ENCODE measurements at regions not wholly inside any gene's neighbourhood (a gene's known extent, or its start where the extent isn't known, plus 50 kb on each side); places are given as distances from the start of the nearest gene placed in this dataset.

- 88% methylated on average over 2 of the region's 2 CpGs; no CpG with 5 or more reads in 1 of the 2 experiments for WGBS, 2 experiments (ENCODE audit: extremely low coverage in 1 of 2, insufficient coverage in 1 of 2, insufficient read length in 1 of 2, insufficient replicate concordance in 2 of 2, low coverage in 1 of 2, low lambda C conversion rate in 2 of 2, missing lambda C conversion rate in 1 of 2)
Observed at GRCh38 chr1:55416164-55416842, 201.1 kb upstream of the USP24 start.

More at GRCh38 chr1:55416164-55416842, 201.1 kb upstream of the USP24 start:
- Histone ChIP-seq H2AFZ (ENCODE audit: low read length) (no peak overlapping the region), H3K4me1 (replicated peaks in 1 of 4; ENCODE audit: control insufficient read depth in 3 of 4, insufficient read depth in 4 of 4, low read length in 3 of 4) (no peaks in the 10 kb centered on the region), H3K79me2 (ENCODE audit: control insufficient read depth in 1 of 2, insufficient read depth in 2 of 2, low read length in 2 of 2) (no peaks in the 10 kb centered on the region), H3K4me3 (ENCODE audit: extremely low read depth in 1 of 4, insufficient read depth in 2 of 4, low read depth in 3 of 4, low read length in 4 of 4) (no peak overlapping the region), H3K56ac (replicated peaks; ENCODE audit: insufficient read length, low read depth, low read length) (no peak overlapping the region), H2BK5ac (ENCODE audit: low read depth, low read length) (no peak overlapping the region), H3K14ac (ENCODE audit: insufficient read length) (no peak overlapping the region), H2BK120ac (replicated peaks; ENCODE audit: low read depth, low read length) (no peak overlapping the region), H2AK5ac (ENCODE audit: low read depth, low read length) (no peak overlapping the region), H4K20me1 (replicated peaks in 1 of 2; ENCODE audit: control insufficient read depth in 1 of 2, insufficient read depth in 2 of 2, low read length in 2 of 2) (no peaks in the 10 kb centered on the region), H4K5ac (ENCODE audit: insufficient read length, low read depth, low read length) (no peak overlapping the region), H4K8ac (ENCODE audit: extremely low read depth, insufficient read depth, low read length) (no peak overlapping the region), H3K18ac (ENCODE audit: extremely low read depth, low read length) (no peak overlapping the region), H3K27ac (ENCODE audit: low read depth, low read length) (no peak overlapping the region), H4K91ac (replicated peaks; ENCODE audit: insufficient read length, low read length) (no peak overlapping the region), H3K9ac (replicated peaks in 1 of 4; ENCODE audit: extremely low read depth in 1 of 4, low read depth in 3 of 4, low read length in 3 of 4) (no peak overlapping the region), H3K23me2 (ENCODE audit: low read depth, low read length) (no peaks in the 10 kb centered on the region), H3K27me3 (replicated peaks in 1 of 4; ENCODE audit: control insufficient read depth in 3 of 4, extremely low read depth in 1 of 4, insufficient read depth in 3 of 4, low read length in 3 of 4) (no peaks in the 10 kb centered on the region), H3K4ac (replicated peaks; ENCODE audit: insufficient read length, low read depth, low read length) (no peak overlapping the region), H2BK12ac (ENCODE audit: low read depth, low read length) (no peak overlapping the region), H3K4me2 (ENCODE audit: insufficient read depth in 1 of 2, low read depth in 2 of 2, low read length in 2 of 2) (no peak overlapping the region), H3K23ac (ENCODE audit: insufficient read length) (no peak overlapping the region), H3K9me3 (ENCODE audit: insufficient read depth in 2 of 2, low read depth in 1 of 2, low read length in 1 of 2) (peaks cover 0 to under 1% of the 10 kb centered on the region in 2 experiments; a peak in 1 of 4 replicates), H2BK15ac (ENCODE audit: low read length) (no peak overlapping the region), H3K36me3 (ENCODE audit: control insufficient read depth in 2 of 4, insufficient read depth in 4 of 4, low read length in 3 of 4) (no peaks in the 10 kb centered on the region), H3K79me1 (ENCODE audit: low read depth, low read length) (no peaks in the 10 kb centered on the region), H2BK20ac (ENCODE audit: low read length) (no peak overlapping the region)
- CTCF ChIA-PET (ENCODE audit: partially characterized antibody), result no interaction called here
- no peak for FAIRE-seq
- POLR2A ChIA-PET (ENCODE audit: partially characterized antibody), result no interaction called here
- no peak for TF ChIP-seq NANOG (IDR thresholded peaks at IDR 0.05; ENCODE audit: insufficient read depth, low read depth, low read length, poor library complexity, severe bottlenecking)
- no peak for TF ChIP-seq KDM4A (IDR thresholded peaks at IDR 0.05; ENCODE audit: low read depth, low read length, severe bottlenecking)
- no peak for TF ChIP-seq SIRT6 (IDR thresholded peaks at IDR 0.05; ENCODE audit: low read length)
- no peak for TF ChIP-seq MAX (IDR thresholded peaks at IDR 0.05)
- no peak for TF ChIP-seq TBP (IDR thresholded peaks at IDR 0.05; ENCODE audit: low read depth, low read length)
- no peak for TF ChIP-seq CTCF (IDR thresholded peaks at IDR 0.05; ENCODE audit: control extremely low read depth in 1 of 3, insufficient read depth in 1 of 3, low read depth in 1 of 3, low read length in 3 of 3)
- TF ChIP-seq USF2 (IDR thresholded peaks at IDR 0.05; ENCODE audit: low read length), result no peak
- no peak for DNase-seq (ENCODE audit: low read depth in 1 of 2, low spot score in 2 of 2)
